ENCODE measurements at regions not wholly inside any gene's neighbourhood (a gene's known extent, or its start where the extent isn't known, plus 50 kb on each side); places are given as distances from the start of the nearest gene placed in this dataset.

- no peak overlapping the region for H3K9ac ChIP-seq (ENCODE audit: low read length)
- H3K18ac ChIP-seq (ENCODE audit: low read depth in 1 of 2, low read length in 2 of 2), result no peak overlapping the region
- H3K27ac ChIP-seq (ENCODE audit: low read length, poor library complexity, severe bottlenecking), result no peak overlapping the region
- no peak overlapping the region for H3K23ac ChIP-seq (ENCODE audit: low read length in 2 of 2)
- H3K4ac ChIP-seq (ENCODE audit: low read depth in 1 of 2, low read length in 2 of 2), result no peak overlapping the region
- no peak overlapping the region for H2BK15ac ChIP-seq (ENCODE audit: low read depth, poor library complexity, severe bottlenecking)
- no peak overlapping the region for H4K8ac ChIP-seq (ENCODE audit: low read length)
- H3K36me3 ChIP-seq (ENCODE audit: control insufficient read depth in 1 of 2, insufficient read depth in 2 of 2, low read depth in 1 of 2, low read length in 2 of 2), result no peaks in the 10 kb centered on the region
- H3K4me2 ChIP-seq (ENCODE audit: low read length, poor library complexity, severe bottlenecking), result no peak overlapping the region
- H3K14ac ChIP-seq (ENCODE audit: low read length in 2 of 2), result no peak overlapping the region
- no peaks in the 10 kb centered on the region for H3K27me3 ChIP-seq (ENCODE audit: control insufficient read depth in 1 of 2, insufficient read depth in 1 of 2, low read length in 2 of 2)
- WGBS, result no CpG with 5 or more reads among the region's 2 CpGs
- no peak overlapping the region for H4K91ac ChIP-seq (ENCODE audit: low read length)
- H2BK12ac ChIP-seq (ENCODE audit: low read length in 2 of 2), result no peak overlapping the region
- no peak overlapping the region for H2BK120ac ChIP-seq (ENCODE audit: low read depth, low read length)
- no peak for DNase-seq
- H2AK5ac ChIP-seq (ENCODE audit: low read length, severe bottlenecking), result no peak overlapping the region
- H3K79me1 ChIP-seq (replicated peaks; ENCODE audit: low read length, poor library complexity, severe bottlenecking), result no peaks in the 10 kb centered on the region
- no peak overlapping the region for H2BK5ac ChIP-seq (ENCODE audit: low read depth, low read length, poor library complexity, severe bottlenecking)
- H3K9me3 ChIP-seq (ENCODE audit: control insufficient read depth, low read length), result peaks cover 5% of the 10 kb centered on the region
- H3K4me1 ChIP-seq (ENCODE audit: control insufficient read depth, insufficient read depth, low read depth, low read length), result no peaks in the 10 kb centered on the region
- H3K4me3 ChIP-seq (ENCODE audit: insufficient read depth in 1 of 2, low read depth in 1 of 2, low read length in 2 of 2), result no peak overlapping the region
- no peak overlapping the region for H2AFZ ChIP-seq (ENCODE audit: low read depth, low read length)
Observed at GRCh38 chr2:2491964-2492363, 160.9 kb upstream of the MYT1L start.

DNA sequence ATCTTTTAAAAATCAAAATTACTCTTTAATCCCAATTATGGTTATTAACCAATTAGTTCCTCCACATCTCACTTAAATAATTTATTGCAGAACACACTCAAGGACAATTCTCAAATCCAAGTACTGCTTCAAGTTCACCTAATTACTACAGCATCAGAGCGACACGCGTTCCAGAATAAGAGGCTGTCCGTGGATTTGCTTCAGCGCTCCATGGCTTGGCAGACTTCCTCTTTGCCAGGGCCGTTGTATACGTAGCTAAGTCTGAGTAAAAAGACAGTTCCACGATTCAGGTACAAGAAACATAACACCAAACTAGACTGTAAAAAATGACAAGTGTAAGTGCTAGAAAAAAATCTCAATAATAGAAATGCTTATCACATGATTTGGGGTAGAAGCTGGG is 153.2 kb upstream of the MYT1L start:
- H3K27ac ChIP-seq (ENCODE audit: low read length, poor library complexity, severe bottlenecking), result no peak overlapping the region
- no peak overlapping the region for H3K14ac ChIP-seq (ENCODE audit: low read length in 2 of 2)
- H2BK12ac ChIP-seq (ENCODE audit: low read length in 2 of 2), result no peak overlapping the region
- H3K18ac ChIP-seq (ENCODE audit: low read depth in 1 of 2, low read length in 2 of 2), result no peak overlapping the region
- H3K23ac ChIP-seq (ENCODE audit: low read length in 2 of 2), result no peak overlapping the region
- H3K4me2 ChIP-seq (ENCODE audit: low read length, poor library complexity, severe bottlenecking), result no peak overlapping the region
- no peak overlapping the region for H2BK15ac ChIP-seq (ENCODE audit: low read depth, poor library complexity, severe bottlenecking)
- no peaks in the 10 kb centered on the region for H3K36me3 ChIP-seq (ENCODE audit: control insufficient read depth in 1 of 2, insufficient read depth in 2 of 2, low read depth in 1 of 2, low read length in 2 of 2)
- H3K9ac ChIP-seq (ENCODE audit: low read length), result no peak overlapping the region
- H3K4ac ChIP-seq (ENCODE audit: low read depth in 1 of 2, low read length in 2 of 2), result no peak overlapping the region
- no peak overlapping the region for H4K8ac ChIP-seq (ENCODE audit: low read length)
- no peak overlapping the region for H4K91ac ChIP-seq (ENCODE audit: low read length)
- no peak overlapping the region for H3K4me3 ChIP-seq (ENCODE audit: insufficient read depth in 1 of 2, low read depth in 1 of 2, low read length in 2 of 2)
- no peak overlapping the region for H2AFZ ChIP-seq (ENCODE audit: low read depth, low read length)
- no peaks in the 10 kb centered on the region for H3K27me3 ChIP-seq (ENCODE audit: control insufficient read depth in 1 of 2, insufficient read depth in 1 of 2, low read length in 2 of 2)
- no peak for DNase-seq
- H3K4me1 ChIP-seq (ENCODE audit: control insufficient read depth, insufficient read depth, low read depth, low read length), result no peaks in the 10 kb centered on the region
- H3K9me3 ChIP-seq (ENCODE audit: control insufficient read depth, low read length), result peaks cover 9% of the 10 kb centered on the region
- WGBS, result 96% methylated on average over 7 of the region's 8 CpGs
- no peak overlapping the region for H2BK120ac ChIP-seq (ENCODE audit: low read depth, low read length)
- H3K79me1 ChIP-seq (replicated peaks; ENCODE audit: low read length, poor library complexity, severe bottlenecking), result no peaks in the 10 kb centered on the region
- no peak overlapping the region for H2AK5ac ChIP-seq (ENCODE audit: low read length, severe bottlenecking)
- no peak overlapping the region for H2BK5ac ChIP-seq (ENCODE audit: low read depth, low read length, poor library complexity, severe bottlenecking)

- peak overlapping the region; percentile 44 for H2BK5ac ChIP-seq (ENCODE audit: low read depth, low read length, poor library complexity, severe bottlenecking)
- no peak overlapping the region for H3K23ac ChIP-seq (ENCODE audit: low read length in 2 of 2)
- no peaks in the 10 kb centered on the region for H3K4me1 ChIP-seq (ENCODE audit: control insufficient read depth, insufficient read depth, low read depth, low read length)
- no peak overlapping the region for H4K8ac ChIP-seq (ENCODE audit: low read length)
- H2AK5ac ChIP-seq (ENCODE audit: low read length, severe bottlenecking), result no peak overlapping the region
- WGBS, result 83% methylated on average over 3 of the region's 4 CpGs
- H2AFZ ChIP-seq (ENCODE audit: low read depth, low read length), result no peak overlapping the region
- no peaks in the 10 kb centered on the region for H3K27me3 ChIP-seq (ENCODE audit: control insufficient read depth in 1 of 2, insufficient read depth in 1 of 2, low read length in 2 of 2)
- H3K27ac ChIP-seq (ENCODE audit: low read length, poor library complexity, severe bottlenecking), result no peak overlapping the region
- H3K18ac ChIP-seq (ENCODE audit: low read depth in 1 of 2, low read length in 2 of 2), result no peak overlapping the region
- no peaks in the 10 kb centered on the region for H3K36me3 ChIP-seq (ENCODE audit: control insufficient read depth in 1 of 2, insufficient read depth in 2 of 2, low read depth in 1 of 2, low read length in 2 of 2)
- no peak overlapping the region for H3K4me2 ChIP-seq (ENCODE audit: low read length, poor library complexity, severe bottlenecking)
- H3K9me3 ChIP-seq (ENCODE audit: control insufficient read depth, low read length), result peaks cover 15% of the 10 kb centered on the region
- no peak overlapping the region for H4K91ac ChIP-seq (ENCODE audit: low read length)
- no peak overlapping the region for H3K9ac ChIP-seq (ENCODE audit: low read length)
- no peak overlapping the region for H2BK12ac ChIP-seq (ENCODE audit: low read length in 2 of 2)
- H2BK120ac ChIP-seq (ENCODE audit: low read depth, low read length), result no peak overlapping the region
- H3K4me3 ChIP-seq (ENCODE audit: insufficient read depth in 1 of 2, low read depth in 1 of 2, low read length in 2 of 2), result no peak overlapping the region
- H3K14ac ChIP-seq (ENCODE audit: low read length in 2 of 2), result no peak overlapping the region
- no peaks in the 10 kb centered on the region for H3K79me1 ChIP-seq (replicated peaks; ENCODE audit: low read length, poor library complexity, severe bottlenecking)
- no peak for DNase-seq
- H2BK15ac ChIP-seq (ENCODE audit: low read depth, poor library complexity, severe bottlenecking), result no peak overlapping the region
- H3K4ac ChIP-seq (ENCODE audit: low read depth in 1 of 2, low read length in 2 of 2), result no peak overlapping the region
Observed at GRCh38 chr2:2482851-2483250, 151.8 kb upstream of the MYT1L start.

DNA sequence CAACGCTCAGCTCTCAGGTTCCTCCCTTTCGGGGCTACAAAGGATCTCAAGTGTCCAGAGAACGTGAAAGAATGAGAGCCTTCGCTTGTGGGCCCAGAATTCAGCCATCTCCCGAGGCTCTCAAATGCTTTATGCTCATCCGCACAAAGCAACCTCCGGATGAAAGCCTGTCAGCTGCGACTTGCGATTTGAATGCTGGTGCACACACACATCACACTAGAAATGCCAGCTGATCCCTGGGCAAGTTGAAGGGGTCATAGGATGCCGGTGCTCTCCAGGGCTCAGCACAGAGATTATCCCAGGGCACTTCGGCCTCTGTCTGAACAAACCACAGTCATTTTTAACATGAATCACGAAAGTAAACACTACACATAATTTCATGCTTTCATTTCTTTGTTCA is 141.8 kb upstream of the MYT1L start:
- no peak overlapping the region for H3K14ac ChIP-seq (ENCODE audit: low read length in 2 of 2)
- H3K79me1 ChIP-seq (replicated peaks; ENCODE audit: low read length, poor library complexity, severe bottlenecking), result no peaks in the 10 kb centered on the region
- H2BK5ac ChIP-seq (ENCODE audit: low read depth, low read length, poor library complexity, severe bottlenecking), result no peak overlapping the region
- no peak overlapping the region for H2BK12ac ChIP-seq (ENCODE audit: low read length in 2 of 2)
- no peak overlapping the region for H2AFZ ChIP-seq (ENCODE audit: low read depth, low read length)
- H2AK5ac ChIP-seq (ENCODE audit: low read length, severe bottlenecking), result no peak overlapping the region
- H3K9ac ChIP-seq (ENCODE audit: low read length), result no peak overlapping the region
- no peaks in the 10 kb centered on the region for H3K36me3 ChIP-seq (ENCODE audit: control insufficient read depth in 1 of 2, insufficient read depth in 2 of 2, low read depth in 1 of 2, low read length in 2 of 2)
- H3K4me1 ChIP-seq (ENCODE audit: control insufficient read depth, insufficient read depth, low read depth, low read length), result no peaks in the 10 kb centered on the region
- H3K9me3 ChIP-seq (ENCODE audit: control insufficient read depth, low read length), result peaks cover 14% of the 10 kb centered on the region
- no peaks in the 10 kb centered on the region for H3K27me3 ChIP-seq (ENCODE audit: control insufficient read depth in 1 of 2, insufficient read depth in 1 of 2, low read length in 2 of 2)
- H4K91ac ChIP-seq (ENCODE audit: low read length), result no peak overlapping the region
- H3K4me2 ChIP-seq (ENCODE audit: low read length, poor library complexity, severe bottlenecking), result no peak overlapping the region
- H3K23ac ChIP-seq (ENCODE audit: low read length in 2 of 2), result no peak overlapping the region
- no peak overlapping the region for H4K8ac ChIP-seq (ENCODE audit: low read length)
- DNase-seq, result no peak
- no peak overlapping the region for H3K4me3 ChIP-seq (ENCODE audit: insufficient read depth in 1 of 2, low read depth in 1 of 2, low read length in 2 of 2)
- 71% methylated on average over 12 of the region's 12 CpGs for WGBS
- H2BK120ac ChIP-seq (ENCODE audit: low read depth, low read length), result no peak overlapping the region
- no peak overlapping the region for H3K4ac ChIP-seq (ENCODE audit: low read depth in 1 of 2, low read length in 2 of 2)
- no peak overlapping the region for H3K18ac ChIP-seq (ENCODE audit: low read depth in 1 of 2, low read length in 2 of 2)
- no peak overlapping the region for H3K27ac ChIP-seq (ENCODE audit: low read length, poor library complexity, severe bottlenecking)
- H2BK15ac ChIP-seq (ENCODE audit: low read depth, poor library complexity, severe bottlenecking), result no peak overlapping the region

Data from mesenchymal stem cell (in vitro differentiated cells and primary cell).